Stimulated activated naive CD8-positive, alpha-beta T cell treated with anti-CD3 and anti-CD28 coated beads, Interleukin-15, amount 100 ng/mL, for 72 hours (primary cell): ENCODE measurements at regions not wholly inside any gene's neighbourhood (a gene's known extent, or its start where the extent isn't known, plus 50 kb on each side); places are given as distances from the start of the nearest gene placed in this dataset.

Experiments used
- ATAC-seq: fragments of 150-1000 bp; cut with Tn5 transposase; 2 replicates; pipeline ENCODE4 v1.10.0; 2021; ENCODE audit warnings: mild to moderate bottlenecking, moderate library complexity
- DNase-seq, 2 donors: peaks; one replicate each; pipeline ENCODE4 v3.0.0; 2021 to 2022
- H3K27ac Mint-ChIP-seq, 2 donors: one replicate each; pipeline ENCODE4 v1.8.0; 2022; ENCODE audit warnings: mild to moderate bottlenecking in 2 of 2, mixed read lengths in 2 of 2, moderate library complexity in 2 of 2
- H3K27me3 Mint-ChIP-seq: one replicate; pipeline ENCODE4 v1.8.0; 2022; ENCODE audit warnings: mixed read lengths
- H3K4me1 Mint-ChIP-seq: one replicate; pipeline ENCODE4 v1.8.0; 2022; ENCODE audit warnings: mild to moderate bottlenecking, mixed read lengths
- H3K4me3 Mint-ChIP-seq, 2 donors: one replicate each; pipeline ENCODE4 v1.8.0; 2022; ENCODE audit warnings: mild to moderate bottlenecking in 2 of 2, mixed read lengths in 2 of 2, moderate library complexity in 1 of 2
- H3K9me3 Mint-ChIP-seq, 2 donors: one replicate each; pipeline ENCODE4 v1.8.0; 2022; ENCODE audit warnings: mixed read lengths in 2 of 2

GRCh38 chr3:81033185-81033584 is 728.3 kb downstream of the GBE1 start:
- H3K9me3 Mint-ChIP-seq = peaks cover 0 to 4% of the 10 kb centered on the region in 2 donors
- no peaks in the 10 kb centered on the region for H3K27me3 Mint-ChIP-seq
- H3K4me3 Mint-ChIP-seq = no peak overlapping the region
- no peaks in the 10 kb centered on the region for H3K4me1 Mint-ChIP-seq
- no peak overlapping the region for H3K27ac Mint-ChIP-seq
- ATAC-seq (no peak), DNase-seq (no peak)

- H3K27me3 Mint-ChIP-seq = no peaks in the 10 kb centered on the region
- no peaks in the 10 kb centered on the region for H3K4me1 Mint-ChIP-seq
- DNase-seq (no peak), ATAC-seq (no peak)
- H3K4me3 Mint-ChIP-seq = no peak overlapping the region
- H3K9me3 Mint-ChIP-seq = peaks cover under 1 to 9% of the 10 kb centered on the region in 2 donors
- H3K27ac Mint-ChIP-seq = no peak overlapping the region
Observed at GRCh38 chr3:81029861-81030260, 731.6 kb downstream of the GBE1 start.

GRCh38 chr3:81027344-81027743 is 734.1 kb downstream of the GBE1 start:
- Mint-ChIP-seq H3K27ac (no peak overlapping the region), H3K4me1 (no peaks in the 10 kb centered on the region), H3K4me3 (no peak overlapping the region), H3K27me3 (no peaks in the 10 kb centered on the region), H3K9me3 (peaks cover 4 to 9% of the 10 kb centered on the region in 2 donors)
- ATAC-seq (no peak), DNase-seq (no peak)

GRCh38 chr3:81024560-81024959 is 736.9 kb downstream of the GBE1 start:
- H3K27ac Mint-ChIP-seq = no peak overlapping the region
- no peak overlapping the region for H3K4me3 Mint-ChIP-seq
- no peaks in the 10 kb centered on the region for H3K4me1 Mint-ChIP-seq
- no peak for ATAC-seq
- H3K27me3 Mint-ChIP-seq = no peaks in the 10 kb centered on the region
- no peak for DNase-seq
- peaks cover 4 to 9% of the 10 kb centered on the region in 2 donors for H3K9me3 Mint-ChIP-seq

GRCh38 chr3:81022339-81022738 is 739.1 kb downstream of the GBE1 start:
- no peak overlapping the region for H3K4me3 Mint-ChIP-seq
- no peak for DNase-seq
- no peak for ATAC-seq
- H3K9me3 Mint-ChIP-seq = peaks cover 4 to 12% of the 10 kb centered on the region in 2 donors
- no peaks in the 10 kb centered on the region for H3K27me3 Mint-ChIP-seq
- no peak overlapping the region for H3K27ac Mint-ChIP-seq
- H3K4me1 Mint-ChIP-seq = no peaks in the 10 kb centered on the region

- ATAC-seq (no peak), DNase-seq (no peak)
- H3K4me1 Mint-ChIP-seq = no peaks in the 10 kb centered on the region
- H3K4me3 Mint-ChIP-seq = no peak overlapping the region
- H3K27me3 Mint-ChIP-seq = no peaks in the 10 kb centered on the region
- H3K9me3 Mint-ChIP-seq = peaks cover 15 to 17% of the 10 kb centered on the region in 2 donors
- H3K27ac Mint-ChIP-seq = no peak overlapping the region
Observed at GRCh38 chr3:81013360-81013759, 748.1 kb downstream of the GBE1 start.

- no peaks in the 10 kb centered on the region for H3K4me1 Mint-ChIP-seq
- peaks cover 10 to 15% of the 10 kb centered on the region in 2 donors for H3K9me3 Mint-ChIP-seq
- no peaks in the 10 kb centered on the region for H3K27me3 Mint-ChIP-seq
- ATAC-seq = no peak
- H3K27ac Mint-ChIP-seq = no peak overlapping the region
- H3K4me3 Mint-ChIP-seq = no peak overlapping the region
- DNase-seq = no peak
Observed at GRCh38 chr3:81005992-81006391, 755.5 kb downstream of the GBE1 start.

GRCh38 chr3:81003817-81004216 is 757.6 kb downstream of the GBE1 start:
- no peaks in the 10 kb centered on the region for H3K27me3 Mint-ChIP-seq
- no peak for DNase-seq
- H3K4me1 Mint-ChIP-seq = no peaks in the 10 kb centered on the region
- no peak for ATAC-seq
- no peak overlapping the region for H3K4me3 Mint-ChIP-seq
- peaks cover 0 to 11% of the 10 kb centered on the region in 2 donors for H3K9me3 Mint-ChIP-seq
- no peak overlapping the region for H3K27ac Mint-ChIP-seq

- Mint-ChIP-seq H3K27ac (no peak overlapping the region), H3K9me3 (peaks cover 0 to 11% of the 10 kb centered on the region in 2 donors)
Observed at GRCh38 chr3:81003008-81003645, 758.3 kb downstream of the GBE1 start.

GRCh38 chr3:80999481-80999880 is 762.0 kb downstream of the GBE1 start:
- Mint-ChIP-seq H3K27ac (no peak overlapping the region), H3K9me3 (peaks cover 5 to 12% of the 10 kb centered on the region in 2 donors), H3K4me3 (no peak overlapping the region), H3K4me1 (no peaks in the 10 kb centered on the region), H3K27me3 (no peaks in the 10 kb centered on the region)
- no peak for ATAC-seq
- no peak for DNase-seq

More at GRCh38 chr3:81003008-81003645, 758.3 kb downstream of the GBE1 start:
- no peak for ATAC-seq
- Mint-ChIP-seq H3K27me3 (no peaks in the 10 kb centered on the region), H3K4me3 (no peak overlapping the region), H3K4me1 (no peaks in the 10 kb centered on the region)
- DNase-seq = no peak

GRCh38 chr3:80998022-80998421 is 763.4 kb downstream of the GBE1 start:
- DNase-seq (no peak), ATAC-seq (no peak)
- no peaks in the 10 kb centered on the region for H3K27me3 Mint-ChIP-seq
- H3K4me1 Mint-ChIP-seq = no peaks in the 10 kb centered on the region
- peaks cover 14 to 15% of the 10 kb centered on the region in 2 donors for H3K9me3 Mint-ChIP-seq
- no peak overlapping the region for H3K4me3 Mint-ChIP-seq
- no peak overlapping the region for H3K27ac Mint-ChIP-seq

- Mint-ChIP-seq H3K27me3 (no peaks in the 10 kb centered on the region), H3K4me1 (no peaks in the 10 kb centered on the region), H3K27ac (no peak overlapping the region), H3K9me3 (peaks cover 14 to 15% of the 10 kb centered on the region in 2 donors), H3K4me3 (no peak overlapping the region)
- ATAC-seq (no peak), DNase-seq (no peak)
Observed at GRCh38 chr3:80997622-80998021, 763.8 kb downstream of the GBE1 start.

- Mint-ChIP-seq H3K27me3 (no peaks in the 10 kb centered on the region), H3K27ac (no peak overlapping the region), H3K4me3 (no peak overlapping the region), H3K4me1 (no peaks in the 10 kb centered on the region), H3K9me3 (peaks cover 14 to 15% of the 10 kb centered on the region in 2 donors)
- DNase-seq (no peak), ATAC-seq (no peak)
Observed at GRCh38 chr3:80994767-80995166, 766.7 kb downstream of the GBE1 start.

GRCh38 chr3:80994085-80994665 is 767.3 kb downstream of the GBE1 start:
- Mint-ChIP-seq H3K9me3 (peaks cover 14 to 15% of the 10 kb centered on the region in 2 donors), H3K27ac (no peak overlapping the region), H3K4me1 (no peaks in the 10 kb centered on the region), H3K27me3 (no peaks in the 10 kb centered on the region), H3K4me3 (no peak overlapping the region)
- ATAC-seq = no peak
- DNase-seq = no peak

- no peaks in the 10 kb centered on the region for H3K4me1 Mint-ChIP-seq
- DNase-seq = no peak
- no peak overlapping the region for H3K27ac Mint-ChIP-seq
- no peak for ATAC-seq
- H3K9me3 Mint-ChIP-seq = peaks cover 14 to 15% of the 10 kb centered on the region in 2 donors
- no peaks in the 10 kb centered on the region for H3K27me3 Mint-ChIP-seq
- no peak overlapping the region for H3K4me3 Mint-ChIP-seq
Observed at GRCh38 chr3:80993241-80993945, 768.1 kb downstream of the GBE1 start.

GRCh38 chr3:80983753-80984152 is 777.7 kb downstream of the GBE1 start:
- DNase-seq (no peak), ATAC-seq (no peak)
- Mint-ChIP-seq H3K27me3 (no peaks in the 10 kb centered on the region), H3K4me3 (no peak overlapping the region), H3K27ac (no peak overlapping the region), H3K4me1 (no peaks in the 10 kb centered on the region), H3K9me3 (peaks cover 10 to 32% of the 10 kb centered on the region in 2 donors)
